SJSA1 (cell line): ENCODE measurements at regions not wholly inside any gene's neighbourhood (a gene's known extent, or its start where the extent isn't known, plus 50 kb on each side); places are given as distances from the start of the nearest gene placed in this dataset.

Source experiments
- DNase-seq, 2 experiments: peaks; one replicate each; pipeline ENCODE4 v3.0.0-alpha.2; 2015 to 2020; ENCODE audit warnings: low spot score in 2 of 2, low read depth in 1 of 2
- H3K27ac ChIP-seq: fragments of 250-450 bp; sonication (Bioruptor Pico); 2 replicates; pipeline ENCODE4 v1.5.1; 2020; ENCODE audit warnings: mild to moderate bottlenecking, moderate library complexity
- H3K27me3 ChIP-seq: fragments of 250-450 bp; sonication (Bioruptor Pico); replicated peaks from 2 replicates; pipeline ENCODE4 v1.5.1; 2020; ENCODE audit warnings: mild to moderate bottlenecking, moderate library complexity
- H3K36me3 ChIP-seq: fragments of 250-450 bp; sonication (Bioruptor Pico); 2 replicates; pipeline ENCODE4 v1.5.1; 2020; ENCODE audit warnings: mild to moderate bottlenecking
- H3K4me1 ChIP-seq: fragments of 250-450 bp; sonication (Bioruptor Pico); replicated peaks from 2 replicates; pipeline ENCODE4 v1.6.1; 2021; ENCODE audit warnings: mild to moderate bottlenecking
- H3K4me3 ChIP-seq: fragments of 250-450 bp; sonication (Bioruptor Pico); 2 replicates; pipeline ENCODE4 v1.5.1; 2020; ENCODE audit warnings: mild to moderate bottlenecking
- H3K9me3 ChIP-seq: fragments of 250-450 bp; sonication (Bioruptor Pico); replicated peaks from 2 replicates; pipeline ENCODE4 v1.5.1; 2020; ENCODE audit warnings: mild to moderate bottlenecking

GRCh38 chr16:54699656-54700055 is 231.0 kb upstream of the IRX5 start:
- Histone ChIP-seq H3K27me3 (no peaks in the 10 kb centered on the region), H3K36me3 (no peaks in the 10 kb centered on the region), H3K4me3 (no peak overlapping the region), H3K27ac (no peak overlapping the region), H3K4me1 (no peaks in the 10 kb centered on the region), H3K9me3 (no peaks in the 10 kb centered on the region)
- DNase-seq = no peak

- DNase-seq = no peak
- no peak overlapping the region for H3K4me3 ChIP-seq
- no peaks in the 10 kb centered on the region for H3K4me1 ChIP-seq
- no peaks in the 10 kb centered on the region for H3K9me3 ChIP-seq
- no peaks in the 10 kb centered on the region for H3K36me3 ChIP-seq
- no peak overlapping the region for H3K27ac ChIP-seq
- H3K27me3 ChIP-seq = no peaks in the 10 kb centered on the region
These were observed 233.0 kb upstream of the IRX5 start for GRCh38 chr16:54697677-54698076.

DNA sequence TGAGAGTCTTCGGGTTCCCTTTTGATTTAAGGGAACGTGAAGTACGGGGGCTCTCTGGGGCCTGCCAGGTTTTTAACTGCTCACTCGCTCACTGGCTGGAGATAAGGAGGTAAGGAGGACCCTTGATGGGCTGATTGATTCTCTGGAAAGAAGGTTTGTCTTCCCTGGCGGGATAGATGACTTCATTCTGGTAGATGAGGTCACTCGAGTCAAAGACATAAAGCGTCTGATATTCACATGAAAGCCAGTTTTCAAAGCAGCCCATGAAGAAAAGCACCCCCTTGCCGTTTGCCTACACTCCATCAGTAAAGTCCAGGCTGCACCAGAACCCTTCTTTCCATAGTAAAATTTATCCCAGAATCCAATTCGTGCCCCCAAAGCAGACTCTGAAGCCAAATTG is 233.7 kb upstream of the IRX5 start:
- H3K9me3 ChIP-seq = no peaks in the 10 kb centered on the region
- no peaks in the 10 kb centered on the region for H3K4me1 ChIP-seq
- DNase-seq = no peak
- H3K36me3 ChIP-seq = no peaks in the 10 kb centered on the region
- H3K4me3 ChIP-seq = no peak overlapping the region
- no peaks in the 10 kb centered on the region for H3K27me3 ChIP-seq
- no peak overlapping the region for H3K27ac ChIP-seq

DNA sequence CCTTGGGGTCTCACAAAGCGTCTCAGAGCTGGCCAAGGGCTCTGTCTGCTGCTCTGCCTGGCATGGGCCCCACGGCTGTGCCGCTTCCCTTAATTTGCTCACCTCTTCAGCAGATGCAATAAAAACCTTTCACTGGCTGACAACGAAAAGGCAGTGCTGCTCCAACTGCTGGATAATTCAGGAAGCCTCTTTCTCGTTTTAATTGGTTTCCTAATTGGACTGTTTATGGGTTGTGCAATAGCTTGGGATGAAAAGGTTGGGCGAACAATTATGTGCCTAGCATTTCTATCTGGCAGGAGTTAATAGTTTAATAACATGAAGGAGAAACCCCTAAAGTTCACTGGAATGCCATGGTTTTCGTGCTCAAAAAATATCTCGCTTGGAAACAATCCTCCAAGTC is 234.1 kb upstream of the IRX5 start:
- H3K27me3 ChIP-seq = no peaks in the 10 kb centered on the region
- DNase-seq = no peak
- no peaks in the 10 kb centered on the region for H3K4me1 ChIP-seq
- H3K36me3 ChIP-seq = no peaks in the 10 kb centered on the region
- H3K4me3 ChIP-seq = no peak overlapping the region
- no peaks in the 10 kb centered on the region for H3K9me3 ChIP-seq
- no peak overlapping the region for H3K27ac ChIP-seq

DNA sequence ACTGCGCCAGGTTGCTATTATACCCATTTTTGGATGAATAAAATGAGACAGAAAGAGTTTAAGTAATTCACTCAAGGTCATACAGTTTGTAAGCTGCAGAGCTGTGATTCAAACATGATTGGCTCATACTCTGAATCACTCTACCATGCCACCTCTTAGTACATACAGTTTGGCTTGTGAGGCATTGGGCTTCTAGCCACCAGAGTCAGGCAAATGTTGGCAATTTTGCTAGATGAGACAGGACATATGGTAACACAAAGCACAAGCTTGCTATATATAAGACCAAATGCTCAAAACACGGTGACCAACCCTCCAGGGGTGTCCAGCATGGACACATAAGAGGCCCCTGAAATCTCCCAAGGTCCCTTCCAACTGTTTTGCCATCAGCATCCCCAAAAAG is 236.0 kb upstream of the IRX5 start:
- Histone ChIP-seq H3K4me3 (no peak overlapping the region), H3K9me3 (no peaks in the 10 kb centered on the region), H3K36me3 (no peaks in the 10 kb centered on the region), H3K27me3 (no peaks in the 10 kb centered on the region; the same call in 1 of the 2 replicates), H3K27ac (no peak overlapping the region), H3K4me1 (no peaks in the 10 kb centered on the region)
- DNase-seq = no peak

- H3K27ac ChIP-seq = no peak overlapping the region
- H3K9me3 ChIP-seq = no peaks in the 10 kb centered on the region
- no peaks in the 10 kb centered on the region for H3K36me3 ChIP-seq
- H3K4me1 ChIP-seq = no peaks in the 10 kb centered on the region
- H3K4me3 ChIP-seq = no peak overlapping the region
- no peak for DNase-seq
- no peaks in the 10 kb centered on the region; the same call in 1 of the 2 replicates for H3K27me3 ChIP-seq
These were observed 236.8 kb upstream of the IRX5 start for GRCh38 chr16:54693864-54694263.

DNA sequence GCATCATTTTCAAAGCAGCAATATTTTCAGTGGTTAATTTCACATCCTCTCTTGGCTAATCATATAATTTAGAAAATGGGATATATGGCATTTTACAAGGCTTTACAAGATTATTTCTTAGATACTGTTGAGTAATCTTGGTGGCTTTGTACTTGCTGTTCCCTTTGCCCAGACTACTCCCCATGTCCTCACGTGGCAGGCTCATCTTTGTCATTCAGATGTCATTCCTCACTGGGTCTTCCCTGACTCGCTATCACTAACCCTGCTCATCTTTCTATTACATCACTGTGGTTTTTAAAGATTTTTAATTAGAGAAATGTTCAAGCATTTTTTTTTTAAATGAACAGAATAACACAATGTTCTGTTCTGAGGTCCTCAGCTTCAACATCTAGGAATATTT is 240.0 kb upstream of the IRX5 start:
- DNase-seq = no peak

GRCh38 chr16:54690306-54690705 is 240.4 kb upstream of the IRX5 start:
- no peaks in the 10 kb centered on the region for H3K4me1 ChIP-seq
- no peaks in the 10 kb centered on the region for H3K36me3 ChIP-seq
- no peaks in the 10 kb centered on the region for H3K9me3 ChIP-seq
- no peak overlapping the region for H3K27ac ChIP-seq
- H3K27me3 ChIP-seq = no peaks in the 10 kb centered on the region; the same call in 1 of the 2 replicates
- no peak overlapping the region for H3K4me3 ChIP-seq
- DNase-seq = no peak

More for the DNA sequence above, 240.0 kb upstream of the IRX5 start:
- Histone ChIP-seq H3K4me1 (no peaks in the 10 kb centered on the region), H3K36me3 (no peaks in the 10 kb centered on the region), H3K4me3 (no peak overlapping the region), H3K27ac (no peak overlapping the region), H3K27me3 (no peaks in the 10 kb centered on the region; the same call in 1 of the 2 replicates), H3K9me3 (no peaks in the 10 kb centered on the region)

DNA sequence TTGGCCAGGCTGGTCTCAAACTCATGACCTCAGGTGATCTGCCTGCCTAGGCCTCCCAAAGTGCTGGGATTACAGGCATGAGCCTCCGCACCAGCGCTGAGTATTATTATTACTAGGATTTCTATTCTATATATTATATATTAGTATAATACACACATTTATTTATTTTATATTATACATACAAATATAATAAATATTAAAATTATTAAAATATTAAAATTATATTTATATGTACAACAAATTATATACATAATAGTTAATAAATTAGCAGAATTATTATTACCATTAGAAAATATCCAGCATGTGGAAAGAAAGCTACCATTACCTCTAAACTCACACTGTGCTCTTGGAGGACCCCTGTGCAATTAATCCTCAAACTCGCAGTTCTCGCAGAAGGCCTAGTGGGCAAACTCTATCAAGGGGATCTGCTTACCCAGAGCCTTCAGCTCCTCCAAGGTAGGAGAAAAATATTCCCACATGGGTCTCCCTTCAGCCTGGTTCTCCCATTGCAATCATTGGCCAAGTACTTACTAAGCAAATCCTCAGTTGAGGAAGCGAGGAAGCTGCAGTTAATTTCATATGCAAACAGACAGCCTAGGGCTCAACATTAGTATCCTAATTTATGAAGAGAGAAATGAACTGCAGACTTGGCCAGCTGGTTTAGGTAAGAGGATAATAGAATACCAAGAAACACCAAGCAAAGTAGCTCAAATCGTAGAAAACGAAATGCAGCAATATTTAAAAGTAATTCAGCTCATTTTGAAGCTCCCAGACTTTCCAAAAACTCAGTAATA is 241.4 kb upstream of the IRX5 start:
- H3K27ac ChIP-seq = no peak overlapping the region
- H3K4me1 ChIP-seq = no peaks in the 10 kb centered on the region
- no peak overlapping the region for H3K4me3 ChIP-seq
- no peaks in the 10 kb centered on the region for H3K9me3 ChIP-seq
- no peaks in the 10 kb centered on the region for H3K36me3 ChIP-seq
- H3K27me3 ChIP-seq = no peaks in the 10 kb centered on the region; the same call in 1 of the 2 replicates
- no peak for DNase-seq

- H3K4me3 ChIP-seq = no peak overlapping the region
These were observed 242.3 kb upstream of the IRX5 start for GRCh38 chr16:54688339-54688738.

GRCh38 chr16:54687043-54687899 is 243.4 kb upstream of the IRX5 start:
- H3K4me3 ChIP-seq = no peak overlapping the region
- H3K27me3 ChIP-seq = no peaks in the 10 kb centered on the region; the same call in 1 of the 2 replicates
- DNase-seq = no peak
- H3K9me3 ChIP-seq = no peaks in the 10 kb centered on the region
- no peaks in the 10 kb centered on the region for H3K36me3 ChIP-seq
- no peak overlapping the region for H3K27ac ChIP-seq
- no peaks in the 10 kb centered on the region for H3K4me1 ChIP-seq

More at GRCh38 chr16:54688339-54688738, 242.3 kb upstream of the IRX5 start:
- Histone ChIP-seq H3K27me3 (no peaks in the 10 kb centered on the region; the same call in 1 of the 2 replicates), H3K36me3 (no peaks in the 10 kb centered on the region), H3K9me3 (no peaks in the 10 kb centered on the region), H3K27ac (no peak overlapping the region), H3K4me1 (no peaks in the 10 kb centered on the region)
- DNase-seq = no peak

DNA sequence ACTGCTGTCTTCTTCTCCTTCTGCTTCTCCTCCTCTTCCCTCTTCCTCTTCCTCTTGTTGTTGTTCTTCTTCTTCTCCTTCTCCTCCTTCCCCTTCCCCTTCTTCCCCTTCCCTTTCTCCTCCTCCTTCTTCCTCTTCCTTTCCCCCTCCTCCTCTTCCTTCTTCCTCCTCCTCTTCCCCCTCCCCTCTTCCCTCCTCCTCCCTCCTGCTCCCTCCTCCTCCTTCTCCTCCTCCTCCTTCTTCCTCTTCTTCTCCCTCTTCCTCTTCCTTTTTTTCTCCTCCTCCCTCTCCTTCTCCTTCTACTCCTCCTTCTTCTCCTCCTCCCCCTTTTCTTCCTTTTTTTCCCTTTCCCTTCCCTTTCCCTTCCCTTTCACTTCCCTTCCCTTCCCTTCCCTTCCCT is 245.0 kb upstream of the IRX5 start:
- Histone ChIP-seq H3K4me1 (no peaks in the 10 kb centered on the region), H3K4me3 (no peak overlapping the region), H3K27ac (no peak overlapping the region), H3K9me3 (no peaks in the 10 kb centered on the region), H3K27me3 (no peaks in the 10 kb centered on the region; the same call in 1 of the 2 replicates), H3K36me3 (no peaks in the 10 kb centered on the region)
- no peak for DNase-seq

- no peaks in the 10 kb centered on the region for H3K27me3 ChIP-seq
- no peaks in the 10 kb centered on the region for H3K9me3 ChIP-seq
- no peaks in the 10 kb centered on the region for H3K36me3 ChIP-seq
- H3K4me1 ChIP-seq = no peaks in the 10 kb centered on the region
- no peak overlapping the region for H3K27ac ChIP-seq
- H3K4me3 ChIP-seq = no peak overlapping the region
- no peak for DNase-seq
These were observed 251.1 kb upstream of the IRX5 start for GRCh38 chr16:54679531-54679930.

GRCh38 chr16:54677308-54677950 is 253.2 kb upstream of the IRX5 start:
- Histone ChIP-seq H3K27me3 (no peaks in the 10 kb centered on the region), H3K4me3 (no peak overlapping the region), H3K9me3 (no peaks in the 10 kb centered on the region), H3K36me3 (no peaks in the 10 kb centered on the region), H3K4me1 (no peaks in the 10 kb centered on the region), H3K27ac (no peak overlapping the region)
- no peak for DNase-seq
